Panc1 (cell line): ENCODE measurements at regions not wholly inside any gene's neighbourhood (a gene's known extent, or its start where the extent isn't known, plus 50 kb on each side); places are given as distances from the start of the nearest gene placed in this dataset.

Source experiments
- ATAC-seq: fragments of 200-7000 bp; cut with Tn5 transposase; 2 replicates; pipeline ENCODE4 v1.9.1; 2020; ENCODE audit warnings: mild to moderate bottlenecking, moderate library complexity
- BruUV-seq: library from RNA; stranded (reverse); fragments of 400-500 nt; replicated peaks from 2 replicates; lab custom pipeline; 2021; lab: Mats Ljungman, UMichigan
- CTCF ChIA-PET: fragments of 300-600 bp; sonication (Branson Sonifier 250); formaldehyde crosslinking; loops from one replicate; lab custom pipeline; 2022; ENCODE audit warnings: antibody characterized with exemption; lab: Charles Lee
- POLR2A ChIA-PET: fragments of 300-600 bp; sonication (Branson Sonifier 250); formaldehyde crosslinking; loops from one replicate; lab custom pipeline; 2022; ENCODE audit warnings: antibody characterized with exemption; lab: Charles Lee
- DNase-seq: peaks from one replicate; pipeline ENCODE4 v3.0.0-alpha.2; 2010; ENCODE audit warnings: low read depth, low spot score
- H3K27ac ChIP-seq: 2 replicates; pipeline ENCODE4 v1.5.1; 2011; ENCODE audit warnings: mild to moderate bottlenecking, low read length, inconsistent platforms
- H3K27me3 ChIP-seq: fragments of 200-500 bp; sonication (Bioruptor generic); 2 replicates; pipeline ENCODE4 v1.6.0; 2014; ENCODE audit warnings: low read length, inconsistent platforms; ENCODE audit not compliant: control insufficient read depth, insufficient read depth
- H3K36me3 ChIP-seq: fragments of 200-500 bp; sonication (Bioruptor generic); 2 replicates; pipeline ENCODE4 v1.5.1; 2014; ENCODE audit warnings: inconsistent platforms, mild to moderate bottlenecking, low read length, moderate library complexity; ENCODE audit not compliant: control insufficient read depth, insufficient read depth
- H3K4me1 ChIP-seq: 2 replicates; pipeline ENCODE4 v1.5.1; 2011; ENCODE audit warnings: inconsistent platforms, mild to moderate bottlenecking, low read length, moderate library complexity; ENCODE audit not compliant: control insufficient read depth, insufficient read depth
- H3K4me3 ChIP-seq, 2 experiments: 2 replicates each; pipeline ENCODE4 v1.5.1; 2011 to 2012; ENCODE audit warnings: low read depth in 2 of 2, low read length in 2 of 2, mild to moderate bottlenecking in 2 of 2, inconsistent platforms in 1 of 2, moderate library complexity in 1 of 2
- H3K9me3 ChIP-seq: fragments of 200-500 bp; sonication (Bioruptor generic); 2 replicates; pipeline ENCODE4 v1.5.1; 2014; ENCODE audit warnings: low read depth, mild to moderate bottlenecking, inconsistent platforms, low read length, moderate library complexity; ENCODE audit not compliant: control insufficient read depth, insufficient read depth
- POLR2AphosphoS5 ChIP-seq: IDR thresholded peaks from 2 replicates; pipeline ENCODE4 v1.6.1; 2012; ENCODE audit warnings: mild to moderate bottlenecking, low read depth, low read length, moderate library complexity
- SIN3A ChIP-seq: IDR thresholded peaks from 2 replicates; pipeline ENCODE4 v1.6.1; 2012; ENCODE audit warnings: low read depth, mild to moderate bottlenecking, low read length, moderate library complexity, borderline replicate concordance; ENCODE audit not compliant: insufficient read depth
- TCF7L2 ChIP-seq: IDR thresholded peaks from 2 replicates; pipeline ENCODE4 v1.6.1; 2011; ENCODE audit warnings: mild to moderate bottlenecking, low read depth, low read length, inconsistent platforms
- in situ Hi-C: cut with HindIII; loops from 2 replicates; pipeline ENCODE4 v1.10.0; 2016; ENCODE audit warnings: low sequenced_read_pairs, low pct_unique_long_range_greater_than_20kb
- intact Hi-C: fragments of 100-400 bp; cut with micrococcal nuclease; formaldehyde crosslinking; loops from one replicate; pipeline ENCODE4 v1.10.0; 2022; ENCODE audit not compliant: unreplicated experiment
- TF ChIP-seq, protein P1 (sequence below): fragments of 450-650 bp; IDR thresholded peaks from 2 replicates; pipeline ENCODE4 v1.5.1; 2017; ENCODE audit warnings: mild to moderate bottlenecking
- TF ChIP-seq, protein P2 (sequence below), 2 experiments: IDR thresholded peaks; 2 replicates each; pipeline ENCODE4 v1.6.1; 2011 to 2012; ENCODE audit warnings: low read depth in 2 of 2, control low read depth in 1 of 2, low read length in 1 of 2, mild to moderate bottlenecking in 1 of 2, moderate library complexity in 1 of 2; ENCODE audit not compliant: insufficient read depth in 1 of 2

DNA sequence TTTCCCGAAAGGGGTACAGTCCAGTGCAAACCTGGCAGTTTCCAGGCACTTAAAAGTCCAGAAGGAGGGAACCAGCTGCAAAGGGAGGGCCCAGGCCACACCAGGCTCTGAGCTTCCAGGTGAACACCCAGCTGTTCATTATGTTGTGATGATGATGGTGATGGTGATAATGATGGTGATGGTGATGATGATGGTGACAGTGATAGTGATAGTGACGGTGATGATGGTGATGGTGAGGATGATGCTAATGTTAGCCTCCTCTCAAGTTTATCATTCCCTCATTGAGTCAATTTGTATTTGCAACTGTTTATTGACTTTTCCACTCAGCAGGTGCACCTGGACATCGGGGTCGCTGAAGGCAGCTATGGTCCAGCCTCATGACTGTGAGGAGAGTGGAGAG is 199.4 kb upstream of the ID2 start:
- in situ Hi-C loops (no loop called here), intact Hi-C loops (no loop called here)
- TF ChIP-seq POLR2AphosphoS5: no peak
- TF ChIP-seq, protein P1, sequence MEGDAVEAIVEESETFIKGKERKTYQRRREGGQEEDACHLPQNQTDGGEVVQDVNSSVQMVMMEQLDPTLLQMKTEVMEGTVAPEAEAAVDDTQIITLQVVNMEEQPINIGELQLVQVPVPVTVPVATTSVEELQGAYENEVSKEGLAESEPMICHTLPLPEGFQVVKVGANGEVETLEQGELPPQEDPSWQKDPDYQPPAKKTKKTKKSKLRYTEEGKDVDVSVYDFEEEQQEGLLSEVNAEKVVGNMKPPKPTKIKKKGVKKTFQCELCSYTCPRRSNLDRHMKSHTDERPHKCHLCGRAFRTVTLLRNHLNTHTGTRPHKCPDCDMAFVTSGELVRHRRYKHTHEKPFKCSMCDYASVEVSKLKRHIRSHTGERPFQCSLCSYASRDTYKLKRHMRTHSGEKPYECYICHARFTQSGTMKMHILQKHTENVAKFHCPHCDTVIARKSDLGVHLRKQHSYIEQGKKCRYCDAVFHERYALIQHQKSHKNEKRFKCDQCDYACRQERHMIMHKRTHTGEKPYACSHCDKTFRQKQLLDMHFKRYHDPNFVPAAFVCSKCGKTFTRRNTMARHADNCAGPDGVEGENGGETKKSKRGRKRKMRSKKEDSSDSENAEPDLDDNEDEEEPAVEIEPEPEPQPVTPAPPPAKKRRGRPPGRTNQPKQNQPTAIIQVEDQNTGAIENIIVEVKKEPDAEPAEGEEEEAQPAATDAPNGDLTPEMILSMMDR: no peak
- no peak for TF ChIP-seq SIN3A
- TF ChIP-seq TCF7L2: no peak
- TF ChIP-seq, protein P2, sequence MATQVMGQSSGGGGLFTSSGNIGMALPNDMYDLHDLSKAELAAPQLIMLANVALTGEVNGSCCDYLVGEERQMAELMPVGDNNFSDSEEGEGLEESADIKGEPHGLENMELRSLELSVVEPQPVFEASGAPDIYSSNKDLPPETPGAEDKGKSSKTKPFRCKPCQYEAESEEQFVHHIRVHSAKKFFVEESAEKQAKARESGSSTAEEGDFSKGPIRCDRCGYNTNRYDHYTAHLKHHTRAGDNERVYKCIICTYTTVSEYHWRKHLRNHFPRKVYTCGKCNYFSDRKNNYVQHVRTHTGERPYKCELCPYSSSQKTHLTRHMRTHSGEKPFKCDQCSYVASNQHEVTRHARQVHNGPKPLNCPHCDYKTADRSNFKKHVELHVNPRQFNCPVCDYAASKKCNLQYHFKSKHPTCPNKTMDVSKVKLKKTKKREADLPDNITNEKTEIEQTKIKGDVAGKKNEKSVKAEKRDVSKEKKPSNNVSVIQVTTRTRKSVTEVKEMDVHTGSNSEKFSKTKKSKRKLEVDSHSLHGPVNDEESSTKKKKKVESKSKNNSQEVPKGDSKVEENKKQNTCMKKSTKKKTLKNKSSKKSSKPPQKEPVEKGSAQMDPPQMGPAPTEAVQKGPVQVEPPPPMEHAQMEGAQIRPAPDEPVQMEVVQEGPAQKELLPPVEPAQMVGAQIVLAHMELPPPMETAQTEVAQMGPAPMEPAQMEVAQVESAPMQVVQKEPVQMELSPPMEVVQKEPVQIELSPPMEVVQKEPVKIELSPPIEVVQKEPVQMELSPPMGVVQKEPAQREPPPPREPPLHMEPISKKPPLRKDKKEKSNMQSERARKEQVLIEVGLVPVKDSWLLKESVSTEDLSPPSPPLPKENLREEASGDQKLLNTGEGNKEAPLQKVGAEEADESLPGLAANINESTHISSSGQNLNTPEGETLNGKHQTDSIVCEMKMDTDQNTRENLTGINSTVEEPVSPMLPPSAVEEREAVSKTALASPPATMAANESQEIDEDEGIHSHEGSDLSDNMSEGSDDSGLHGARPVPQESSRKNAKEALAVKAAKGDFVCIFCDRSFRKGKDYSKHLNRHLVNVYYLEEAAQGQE (IDR thresholded peaks at IDR 0.05; ENCODE audit: insufficient read depth in 1 of 2, low read depth in 2 of 2, low read length in 1 of 2): no peak
- no peaks in the 10 kb centered on the region for H3K4me1 ChIP-seq
- no peak for DNase-seq
- H3K9me3 ChIP-seq: no peaks in the 10 kb centered on the region
- no peak overlapping the region for H3K27ac ChIP-seq
- no peaks in the 10 kb centered on the region for H3K36me3 ChIP-seq
- H3K27me3 ChIP-seq: no peaks in the 10 kb centered on the region; the same call in 1 of the 2 replicates
- POLR2A ChIA-PET: no interaction called here
- CTCF ChIA-PET: no interaction called here
- no peak for ATAC-seq
- H3K4me3 ChIP-seq: no peak overlapping the region
- BruUV-seq: no TSS peak

DNA sequence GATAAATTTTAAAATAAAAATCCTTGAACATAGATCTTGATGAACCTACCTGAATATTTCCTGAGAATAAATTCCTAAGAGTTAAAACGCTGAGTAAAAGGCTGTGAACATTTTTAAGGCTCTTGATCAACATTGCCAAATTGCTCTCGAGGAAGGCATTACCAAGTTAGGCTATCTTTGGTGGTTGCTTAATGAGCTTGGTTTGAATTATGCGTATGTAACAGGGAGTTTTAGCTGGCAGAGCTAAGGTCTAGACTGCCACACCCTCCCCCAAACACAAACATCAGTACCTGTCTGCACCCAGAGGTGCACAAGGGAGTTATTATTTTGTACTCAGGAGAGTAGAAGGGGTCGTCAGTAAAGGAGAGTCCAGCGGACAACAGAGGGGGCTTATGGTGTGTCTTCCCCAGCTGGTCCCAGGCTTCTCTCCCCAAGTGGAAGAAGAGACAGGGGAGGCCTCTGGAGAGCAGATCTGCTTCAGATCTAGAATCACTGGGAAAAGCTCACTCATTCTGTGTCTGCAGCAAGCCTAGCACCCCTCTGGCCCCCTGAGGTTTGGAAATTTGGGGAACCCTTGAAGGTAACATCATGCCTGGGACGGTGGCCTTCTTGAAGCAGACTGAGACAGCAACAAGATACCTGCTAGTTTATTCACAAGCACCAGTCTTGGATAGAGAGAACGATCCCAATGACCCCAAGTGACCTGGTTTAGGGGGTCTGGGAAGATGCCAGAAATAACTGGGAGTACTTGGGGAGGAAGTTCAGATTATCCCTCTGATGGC is 197.2 kb upstream of the ID2 start:
- CTCF ChIA-PET: no interaction called here
- TF ChIP-seq, protein P2 (IDR thresholded peaks at IDR 0.05; ENCODE audit: insufficient read depth in 1 of 2, low read depth in 2 of 2, low read length in 1 of 2): no peak
- TF ChIP-seq POLR2AphosphoS5 (no peak), TCF7L2 (no peak), SIN3A (no peak)
- TF ChIP-seq, protein P1: no peak
- POLR2A ChIA-PET: no interaction called here
- no TSS peak for BruUV-seq
- Histone ChIP-seq H3K4me3 (no peak overlapping the region), H3K27me3 (no peaks in the 10 kb centered on the region; the same call in 1 of the 2 replicates), H3K27ac (no peak overlapping the region), H3K9me3 (no peaks in the 10 kb centered on the region), H3K36me3 (no peaks in the 10 kb centered on the region), H3K4me1 (no peaks in the 10 kb centered on the region)
- ATAC-seq (no peak), DNase-seq (no peak)
- intact Hi-C loops: no loop called here
- in situ Hi-C loops: no loop called here
